Transverse colon (tissue), 4 donors: ENCODE measurements at regions not wholly inside any gene's neighbourhood (a gene's known extent, or its start where the extent isn't known, plus 50 kb on each side); places are given as distances from the start of the nearest gene placed in this dataset.

ENCODE experiments used
- DNase-seq: peaks from one replicate; pipeline ENCODE4 v3.0.0-alpha.2; 2019
- H3K27ac ChIP-seq, 4 donors: fragments of 200-600 bp; sonication (generic); 2 replicates each; pipeline ENCODE4 v1.5.1; 2016 to 2018; ENCODE audit warnings: inconsistent platforms in 4 of 4
- H3K27me3 ChIP-seq: fragments of 200-600 bp; sonication (generic); 2 replicates; pipeline ENCODE4 v1.5.1; 2017; ENCODE audit warnings: inconsistent platforms
- H3K36me3 ChIP-seq, 4 donors: fragments of 200-600 bp; sonication (generic); 2 replicates each; pipeline ENCODE4 v1.5.1; 2017 to 2019; ENCODE audit warnings: inconsistent platforms in 4 of 4
- H3K4me1 ChIP-seq, 4 donors: fragments of 200-600 bp; sonication (generic); 2 replicates each; pipeline ENCODE4 v1.5.1; 2017 to 2020; ENCODE audit warnings: inconsistent platforms in 4 of 4
- H3K4me3 ChIP-seq, 4 donors: fragments of 200-600 bp; sonication (generic); 1 replicate in 1 of 4; 2 replicates in 3 of 4; pipeline versions ENCODE4 v1.5.1 to v1.6.1; 2017 to 2019; ENCODE audit warnings: inconsistent platforms in 4 of 4
- H3K9me3 ChIP-seq, 2 donors: fragments of 200-600 bp; sonication (generic); 2 replicates each; pipeline ENCODE4 v1.5.1; 2017 to 2019; ENCODE audit warnings: inconsistent platforms in 2 of 2
- EP300 ChIP-seq: sonication (generic); formaldehyde crosslinking; IDR thresholded peaks from one replicate; pipeline ENCODE4 v1.6.1; 2017; ENCODE audit warnings: antibody characterized with exemption, low read depth
- POLR2A ChIP-seq: fragments of 450-650 bp; IDR thresholded peaks from one replicate; pipeline ENCODE4 v1.6.1; 2016; ENCODE audit warnings: antibody characterized with exemption, mild to moderate bottlenecking, moderate library complexity
- POLR2AphosphoS5 ChIP-seq, 3 donors: sonication (generic); formaldehyde crosslinking; IDR thresholded peaks; one replicate each; pipeline ENCODE4 v1.6.1; 2016; ENCODE audit warnings: antibody characterized with exemption in 3 of 3
- in situ Hi-C, 4 donors: fragments of 200-750 bp; cut with MboI; loops; one replicate each; pipeline versions ENCODE4 v1.15.0 to v1.15.1; 2017; ENCODE audit warnings: low sequenced_read_pairs in 3 of 4, low pct_ligation_motif_present in 1 of 4, low pct_unique_long_range_greater_than_20kb in 1 of 4
- intact Hi-C: fragments of 100-400 bp; cut with DNase I; formaldehyde crosslinking; loops from one replicate; pipeline ENCODE4 v1.15.1; 2023; ENCODE audit warnings: low total_unique reads
- TF ChIP-seq, protein P1 (sequence below), 5 experiments: fragments of 200-600 bp in 3 of 5; fragments of 450-650 bp in 2 of 5; sonication (generic) in 3 of 5; IDR thresholded peaks; 1 replicate in 2 of 5; 2 replicates in 3 of 5; pipeline ENCODE4 v1.5.1; 2016 to 2017; ENCODE audit warnings: antibody characterized with exemption in 5 of 5, inconsistent platforms in 3 of 5, mild to moderate bottlenecking in 2 of 5, moderate library complexity in 1 of 5

DNA sequence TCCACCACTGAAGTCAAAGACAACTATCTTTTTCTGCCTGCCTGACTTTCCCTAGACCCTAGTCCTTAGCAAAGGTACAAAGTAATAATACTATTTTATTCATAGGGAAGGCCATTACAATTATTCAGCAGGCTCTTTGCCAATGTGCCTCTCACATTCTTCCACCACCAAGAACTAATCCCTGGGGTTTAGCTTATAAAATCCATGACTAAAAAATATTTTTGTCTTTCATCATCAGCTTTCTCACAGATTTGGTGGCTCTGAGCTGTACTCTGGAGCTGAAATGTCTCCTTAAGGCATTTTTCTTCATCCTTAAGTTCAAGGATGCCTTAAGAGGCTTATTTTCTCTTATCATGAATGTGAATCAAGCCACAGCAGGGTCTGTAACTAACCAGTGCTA, 96.1 kb downstream of the OXGR1 start:
- no peaks in the 10 kb centered on the region for H3K4me1 ChIP-seq
- H3K9me3 ChIP-seq: no peaks in the 10 kb centered on the region
- intact Hi-C loops: no loop called here
- no peaks in the 10 kb centered on the region for H3K36me3 ChIP-seq
- TF ChIP-seq POLR2A (no peak), POLR2AphosphoS5 (IDR thresholded peaks at IDR 0.05) (no peak), EP300 (no peak)
- TF ChIP-seq, protein P1, sequence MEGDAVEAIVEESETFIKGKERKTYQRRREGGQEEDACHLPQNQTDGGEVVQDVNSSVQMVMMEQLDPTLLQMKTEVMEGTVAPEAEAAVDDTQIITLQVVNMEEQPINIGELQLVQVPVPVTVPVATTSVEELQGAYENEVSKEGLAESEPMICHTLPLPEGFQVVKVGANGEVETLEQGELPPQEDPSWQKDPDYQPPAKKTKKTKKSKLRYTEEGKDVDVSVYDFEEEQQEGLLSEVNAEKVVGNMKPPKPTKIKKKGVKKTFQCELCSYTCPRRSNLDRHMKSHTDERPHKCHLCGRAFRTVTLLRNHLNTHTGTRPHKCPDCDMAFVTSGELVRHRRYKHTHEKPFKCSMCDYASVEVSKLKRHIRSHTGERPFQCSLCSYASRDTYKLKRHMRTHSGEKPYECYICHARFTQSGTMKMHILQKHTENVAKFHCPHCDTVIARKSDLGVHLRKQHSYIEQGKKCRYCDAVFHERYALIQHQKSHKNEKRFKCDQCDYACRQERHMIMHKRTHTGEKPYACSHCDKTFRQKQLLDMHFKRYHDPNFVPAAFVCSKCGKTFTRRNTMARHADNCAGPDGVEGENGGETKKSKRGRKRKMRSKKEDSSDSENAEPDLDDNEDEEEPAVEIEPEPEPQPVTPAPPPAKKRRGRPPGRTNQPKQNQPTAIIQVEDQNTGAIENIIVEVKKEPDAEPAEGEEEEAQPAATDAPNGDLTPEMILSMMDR (IDR thresholded peaks at IDR 0.05): no peak
- in situ Hi-C loops: no loop called here
- H3K27me3 ChIP-seq: no peaks in the 10 kb centered on the region
- H3K27ac ChIP-seq: no peak overlapping the region
- H3K4me3 ChIP-seq: no peak overlapping the region
- no peak for DNase-seq
